NCI-H1436 (cell line): ENCODE measurements at regions not wholly inside any gene's neighbourhood (a gene's known extent, or its start where the extent isn't known, plus 50 kb on each side); places are given as distances from the start of the nearest gene placed in this dataset.

Experiments used
- DNase-seq: peaks from one replicate; lab custom pipeline; 2025; lab: John Stamatoyannopoulos, UW

- DNase-seq: no peak
These were observed 93.3 kb downstream of the TMEM174 start for GRCh38 chr5:73266176-73266738.

- DNase-seq: no peak
These were observed 92.6 kb downstream of the TMEM174 start for GRCh38 chr5:73265641-73266040.

GRCh38 chr5:73264631-73265030 is 91.6 kb downstream of the TMEM174 start:
- DNase-seq: no peak

GRCh38 chr5:73263001-73263710 is 90.2 kb downstream of the TMEM174 start:
- DNase-seq: no peak

- no peak for DNase-seq
These were observed 83.9 kb downstream of the TMEM174 start for GRCh38 chr5:73256862-73257261.

GRCh38 chr5:73256462-73256861 is 83.5 kb downstream of the TMEM174 start:
- no peak for DNase-seq

- DNase-seq: no peak
These were observed 83.0 kb downstream of the TMEM174 start for GRCh38 chr5:73256012-73256411.

- no peak for DNase-seq
These were observed 81.6 kb downstream of the TMEM174 start for GRCh38 chr5:73254642-73255041.

GRCh38 chr5:73253047-73253660 is 80.2 kb downstream of the TMEM174 start:
- DNase-seq: no peak

GRCh38 chr5:73250645-73251044 is 77.7 kb downstream of the TMEM174 start:
- DNase-seq: no peak

GRCh38 chr5:73242735-73243134 is 69.7 kb downstream of the TMEM174 start:
- no peak for DNase-seq

- DNase-seq: no peak
These were observed 65.9 kb downstream of the TMEM174 start for GRCh38 chr5:73238873-73239272.

GRCh38 chr5:73236541-73237128 is 63.6 kb downstream of the TMEM174 start:
- DNase-seq: no peak

GRCh38 chr5:73234204-73234555 is 61.2 kb downstream of the TMEM174 start:
- no peak for DNase-seq

GRCh38 chr5:73233461-73234203 is 60.6 kb downstream of the TMEM174 start:
- no peak for DNase-seq

- DNase-seq: no peak
These were observed 60.1 kb downstream of the TMEM174 start for GRCh38 chr5:73233053-73233460.

GRCh38 chr5:73232266-73233041 is 59.5 kb downstream of the TMEM174 start:
- no peak for DNase-seq

GRCh38 chr5:73231246-73231778 is 58.3 kb downstream of the TMEM174 start:
- no peak for DNase-seq

- no peak for DNase-seq
These were observed 57.6 kb downstream of the TMEM174 start for GRCh38 chr5:73230264-73231245.

GRCh38 chr5:73229271-73229670 is 56.3 kb downstream of the TMEM174 start:
- no peak for DNase-seq
